ENCODE measurements at regions not wholly inside any gene's neighbourhood (a gene's known extent, or its start where the extent isn't known, plus 50 kb on each side); places are given as distances from the start of the nearest gene placed in this dataset.

DNA sequence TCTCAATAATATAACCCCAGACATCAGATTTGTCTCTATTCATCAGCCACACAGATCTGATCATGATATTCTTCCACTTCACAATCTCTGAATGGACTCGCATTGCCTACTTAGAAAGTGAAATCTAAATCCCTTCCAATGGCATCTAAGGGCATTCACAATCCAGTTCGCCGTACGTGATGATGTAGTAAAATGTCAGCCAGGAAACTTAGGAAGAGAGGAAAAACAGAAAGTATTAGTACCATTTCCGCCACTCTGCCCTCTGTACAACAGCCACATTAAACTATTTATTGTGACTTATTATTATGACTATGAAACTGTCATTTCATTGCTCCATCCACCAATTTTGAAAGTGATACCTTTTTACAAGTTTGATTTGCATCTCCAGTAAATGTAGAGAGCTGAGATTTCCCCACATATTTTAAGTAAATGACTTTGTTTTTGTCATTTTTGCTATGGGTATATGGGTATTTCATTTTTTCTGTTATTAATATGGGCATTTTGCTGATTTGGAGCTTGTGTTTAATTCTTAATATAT lies 69.4 kb upstream of the SMIM36 start:
- DNase-seq: no peak

DNA sequence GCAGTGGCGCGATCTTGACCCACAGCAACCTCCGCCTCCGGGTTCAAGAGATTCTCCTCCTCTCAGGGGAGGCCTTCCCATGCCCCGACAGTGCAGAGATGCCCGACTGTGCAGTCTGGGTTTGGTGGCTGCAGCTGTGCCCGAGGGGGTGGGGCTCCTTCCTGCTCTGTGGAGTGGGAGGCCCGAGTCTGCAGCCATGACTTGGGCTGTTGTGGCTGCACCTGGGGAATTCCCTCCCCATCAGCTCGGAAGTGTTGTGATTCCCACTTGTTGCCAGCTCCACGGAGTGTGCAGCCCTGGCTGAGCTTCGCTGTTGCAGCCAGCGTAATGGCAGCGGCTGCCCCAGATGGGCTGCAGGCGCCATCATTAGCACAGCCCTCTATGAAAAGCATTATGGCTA lies 66.4 kb upstream of the SMIM36 start:
- peak; percentile 23 to 67 for DNase-seq

DNA sequence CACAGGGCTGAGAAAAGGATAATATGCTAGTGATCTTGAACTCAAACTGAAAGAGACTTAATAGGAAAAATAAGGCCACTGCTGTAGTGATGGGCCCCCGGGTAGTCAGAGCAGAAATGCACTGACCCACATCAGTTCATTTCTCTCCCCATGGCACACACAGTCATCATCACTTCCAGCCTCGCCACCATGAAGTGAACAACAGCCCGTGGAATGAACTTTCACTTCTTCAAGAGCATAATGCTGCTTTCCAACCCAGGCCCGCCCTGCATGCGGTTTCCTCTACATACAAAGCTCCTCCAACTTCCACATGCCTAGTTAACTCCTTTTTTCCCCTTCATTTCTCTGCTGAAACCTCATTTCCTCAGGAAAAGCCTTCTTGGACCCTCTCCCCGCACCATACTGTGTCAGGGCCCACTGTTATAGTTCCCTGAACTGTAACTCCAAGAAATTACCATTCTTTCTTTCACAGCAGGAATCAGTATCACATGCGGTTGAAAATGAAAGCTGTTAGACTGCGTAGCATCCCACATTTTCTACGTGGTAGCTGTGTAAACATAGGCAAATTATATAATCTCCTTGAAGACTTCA lies 65.8 kb upstream of the SMIM36 start:
- DNase-seq: peak; percentile 72 to 81

DNA sequence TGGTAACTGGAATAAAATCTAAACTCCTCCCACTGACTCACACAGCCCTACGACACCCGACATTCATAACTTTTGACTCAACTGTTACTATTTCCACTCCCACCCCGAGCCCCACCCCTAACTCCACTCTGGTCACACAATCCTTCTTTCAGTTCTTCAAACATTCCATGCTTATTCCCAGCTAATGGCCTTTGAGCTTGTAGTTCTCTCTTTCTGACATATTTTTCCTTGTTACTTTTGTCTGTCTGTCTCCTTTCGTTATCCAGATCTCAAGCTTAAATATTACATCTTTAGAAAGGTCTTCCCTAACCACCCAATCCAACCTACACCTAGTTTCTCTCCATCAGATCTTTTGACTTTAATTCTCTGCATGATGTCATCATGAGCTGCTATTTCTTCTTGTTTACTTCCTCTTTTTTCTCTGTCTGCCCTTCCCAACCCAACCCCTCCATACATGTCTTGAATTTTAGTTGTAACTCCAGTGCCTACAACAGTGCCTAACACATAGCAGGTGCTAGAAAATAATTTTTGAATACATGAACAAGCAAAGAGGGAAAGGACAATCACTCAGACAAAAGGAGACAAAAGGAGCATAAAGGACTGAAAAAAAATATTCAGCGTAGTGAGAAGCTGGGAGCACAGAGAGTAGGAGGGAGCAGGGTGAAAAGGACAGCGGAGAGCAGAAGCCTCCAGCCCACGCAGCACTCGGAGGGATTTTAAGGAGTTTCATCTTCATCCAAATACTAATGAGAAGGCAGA lies 65.2 kb upstream of the SMIM36 start:
- peak; percentile 65 for DNase-seq

DNA sequence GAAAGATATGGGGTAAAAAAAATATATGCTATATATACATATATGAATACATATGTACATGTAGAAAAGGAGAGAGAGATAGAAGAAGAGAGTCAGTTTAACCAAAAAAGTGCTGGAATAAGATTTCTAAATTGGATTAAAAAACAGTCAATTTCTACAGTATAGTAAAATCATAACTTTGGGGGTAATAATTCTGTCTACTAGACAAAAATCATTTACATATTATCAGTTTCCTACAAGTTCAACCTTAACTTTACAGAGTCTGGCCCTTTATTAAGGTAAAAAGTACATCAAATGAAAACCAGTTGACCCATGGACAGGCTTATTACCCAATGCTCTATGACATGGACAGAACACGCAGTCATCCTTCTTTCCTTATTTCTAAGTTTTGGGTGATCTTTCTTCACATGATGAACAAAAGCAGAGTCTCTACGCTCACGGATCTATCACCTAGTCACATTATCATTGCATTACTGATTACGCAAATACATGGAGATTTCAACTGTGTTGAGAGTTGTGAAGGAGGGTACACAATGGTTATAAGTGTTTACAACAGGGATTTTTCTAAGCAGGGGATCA lies 63.9 kb upstream of the SMIM36 start:
- peak; percentile 45 to 69 for DNase-seq

DNA sequence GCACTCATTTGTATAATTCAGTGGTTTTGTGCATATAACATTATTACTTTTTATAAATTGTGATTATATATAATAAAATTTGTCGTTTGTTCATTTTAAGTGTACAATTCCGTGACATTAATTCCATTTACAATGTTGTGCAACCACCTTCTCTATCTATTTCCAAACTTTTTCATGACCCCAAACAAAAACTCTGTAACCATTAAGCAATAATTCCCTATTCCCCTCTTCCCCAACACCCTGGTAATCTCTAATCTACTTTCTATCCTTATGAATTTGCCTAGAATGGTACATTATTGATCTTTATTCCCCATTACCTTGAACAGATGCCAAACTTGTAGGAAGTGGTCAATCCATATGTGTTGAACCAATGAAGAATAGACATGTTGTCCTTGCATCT lies 61.3 kb upstream of the SMIM36 start:
- no peak for DNase-seq

DNA sequence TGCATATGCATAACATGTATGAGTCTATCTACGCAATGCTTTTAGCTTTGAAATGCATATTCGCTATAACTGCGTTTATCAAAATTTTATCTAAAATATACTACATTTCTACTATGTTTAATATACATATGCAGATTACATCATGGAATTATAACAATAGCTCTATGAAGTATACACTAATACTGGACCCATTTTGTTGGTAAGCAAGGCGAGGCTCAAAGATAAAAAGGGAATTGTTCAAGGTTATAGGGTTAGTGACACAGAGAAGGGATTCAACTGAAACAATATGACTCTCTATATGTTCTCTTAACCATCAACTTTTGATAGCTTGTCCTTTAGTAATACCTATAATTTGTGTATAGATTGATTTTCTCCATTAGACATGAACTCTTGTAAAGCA lies 60.9 kb upstream of the SMIM36 start:
- DNase-seq: no peak

DNA sequence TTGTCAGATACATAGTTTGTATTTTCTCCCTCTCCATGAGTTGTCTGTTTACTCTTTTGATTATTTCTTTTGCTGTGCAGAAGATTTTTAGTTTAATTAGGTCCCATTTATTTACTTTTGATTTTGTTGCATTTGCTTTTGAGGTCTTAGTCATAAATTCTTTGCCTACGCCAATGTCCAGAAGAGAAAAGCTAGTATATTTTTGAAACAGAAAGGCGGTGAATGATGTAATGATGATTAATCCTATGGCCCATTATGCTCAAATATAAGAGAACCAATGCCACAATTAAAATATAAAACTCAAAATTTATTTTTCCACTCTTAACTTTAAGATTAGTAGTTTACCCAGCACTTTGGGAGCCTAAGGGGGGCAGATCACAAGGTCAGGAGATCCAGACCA lies 59.8 kb upstream of the SMIM36 start:
- no peak for DNase-seq

DNA sequence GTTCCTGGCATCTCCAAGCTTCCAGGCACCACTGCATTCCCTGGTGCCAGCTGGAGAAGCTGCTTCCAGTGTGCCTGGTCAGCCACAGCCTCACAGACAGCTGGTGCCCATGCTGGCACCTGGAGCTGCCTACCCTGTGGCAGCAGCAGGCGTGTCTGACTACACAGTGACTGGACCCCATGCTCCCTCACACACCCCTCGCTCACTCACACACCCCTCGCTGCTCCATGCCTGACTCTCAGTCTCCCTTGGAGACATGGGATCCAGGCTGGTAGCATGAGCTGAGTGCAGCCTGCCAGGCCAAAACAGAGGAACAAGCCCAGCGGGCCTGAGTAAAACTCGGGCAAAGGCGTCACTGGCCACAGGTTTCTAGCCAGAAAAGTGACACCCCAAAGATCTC lies 59.1 kb upstream of the SMIM36 start:
- DNase-seq: no peak

DNA sequence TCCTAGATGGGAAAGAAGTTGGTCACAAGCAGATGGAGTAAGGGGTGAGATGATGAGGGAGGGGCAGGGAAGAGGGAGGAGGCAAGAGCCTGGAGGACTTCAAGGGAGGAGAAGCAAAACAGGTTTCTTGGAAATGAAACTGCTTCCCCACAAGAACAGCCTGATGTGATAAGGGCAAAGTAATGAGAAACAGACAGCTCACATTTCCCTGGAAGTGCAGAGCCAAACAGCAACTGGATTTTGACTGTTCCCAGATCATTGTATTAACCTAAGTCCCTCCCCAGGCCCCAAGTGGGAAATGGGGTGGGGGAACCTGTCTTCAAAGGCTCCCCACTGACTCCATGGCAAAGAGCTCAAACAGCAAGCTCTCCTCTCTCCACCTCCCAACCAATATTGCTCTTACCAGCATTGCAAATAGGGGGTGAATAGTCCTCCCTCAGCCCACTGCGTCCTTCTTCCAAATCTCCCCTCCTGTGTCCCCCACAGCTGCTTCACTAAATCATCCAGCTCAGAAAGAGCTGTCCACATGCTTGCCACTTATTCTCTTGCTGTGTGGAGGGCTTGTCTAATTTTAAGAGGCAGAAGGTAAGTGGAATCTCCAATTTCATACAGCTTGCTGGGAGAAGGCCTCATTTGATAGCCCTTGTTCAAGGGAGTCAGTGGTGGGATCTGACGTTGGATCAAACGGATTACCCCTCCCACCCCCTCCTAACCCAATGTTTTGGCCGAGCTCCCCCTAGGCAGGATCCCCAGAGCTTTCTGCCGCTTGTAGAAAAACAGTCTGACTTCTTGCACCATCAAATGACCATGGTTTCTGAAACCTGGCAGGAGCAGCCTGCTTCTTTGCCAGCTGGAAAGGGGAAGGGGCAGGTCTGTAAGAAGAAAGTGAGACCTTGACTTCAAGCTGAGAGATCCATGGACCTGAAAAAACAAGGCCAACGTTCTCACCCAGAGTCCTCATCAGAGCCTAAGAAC lies 56.3 kb upstream of the SMIM36 start:
- DNase-seq: no peak

DNA sequence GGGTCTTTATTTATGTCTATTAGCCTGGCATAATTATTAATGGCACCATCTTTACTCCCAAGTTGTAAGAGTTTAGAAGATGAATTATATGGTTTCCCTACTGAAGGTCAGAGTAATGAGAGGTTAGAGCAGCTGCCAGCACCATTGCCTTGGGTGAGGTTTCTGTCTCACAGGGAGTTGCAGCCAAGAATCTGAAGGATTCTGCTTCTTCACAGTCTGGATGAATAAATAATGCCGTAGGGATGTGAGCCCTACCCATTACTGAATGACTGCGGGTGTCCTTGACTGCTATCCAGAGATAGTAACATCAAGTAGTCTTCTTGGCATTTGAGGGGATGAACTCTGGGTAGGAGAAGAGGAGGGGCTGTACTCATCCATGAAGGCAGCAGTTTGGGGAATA lies 52.8 kb upstream of the SMIM36 start:
- no peak for DNase-seq

DNA sequence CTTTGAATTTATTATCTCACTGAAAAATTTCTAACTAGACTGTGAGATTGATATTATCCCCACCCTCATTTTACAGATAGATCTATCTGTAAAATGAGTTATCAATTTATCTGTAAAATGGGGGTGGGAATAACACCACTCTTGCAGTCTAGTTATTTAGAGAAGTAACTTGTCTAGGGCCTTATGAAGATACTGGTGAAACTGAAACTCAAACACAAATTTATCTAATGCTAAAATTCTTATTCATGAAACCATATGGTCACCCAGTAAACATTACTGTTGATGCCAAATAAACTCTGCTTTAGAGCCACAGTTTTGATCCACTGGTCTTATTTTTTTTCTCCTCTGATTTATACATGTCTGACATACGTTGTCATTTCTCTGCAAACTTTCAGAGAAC lies 52.1 kb upstream of the SMIM36 start:
- no peak for DNase-seq

DNA sequence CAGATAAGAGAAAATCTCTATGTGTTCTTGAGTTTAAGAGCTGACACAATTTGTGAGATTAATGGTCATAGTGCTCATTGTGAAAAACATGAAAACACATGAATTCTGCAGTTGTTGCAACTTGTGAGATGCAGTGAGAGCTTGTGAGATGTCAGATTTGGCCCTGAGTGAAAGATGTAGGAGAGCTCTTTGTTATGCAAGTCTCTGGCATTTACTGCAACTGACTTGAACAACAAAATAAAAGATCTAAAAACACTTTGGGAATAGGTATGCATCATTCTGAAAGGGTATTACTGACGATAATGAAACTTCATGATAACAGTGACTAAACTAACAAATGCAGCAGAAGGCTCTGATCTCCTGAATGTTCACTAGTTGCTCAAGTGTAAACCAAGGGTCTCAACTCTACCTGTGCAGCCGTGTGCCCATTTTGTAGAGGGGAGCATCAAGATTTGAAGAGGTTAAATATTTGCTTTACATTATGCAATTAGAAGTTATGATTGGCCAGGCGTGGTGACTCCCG lies 50.8 kb upstream of the SMIM36 start:
- DNase-seq: no peak

DNA sequence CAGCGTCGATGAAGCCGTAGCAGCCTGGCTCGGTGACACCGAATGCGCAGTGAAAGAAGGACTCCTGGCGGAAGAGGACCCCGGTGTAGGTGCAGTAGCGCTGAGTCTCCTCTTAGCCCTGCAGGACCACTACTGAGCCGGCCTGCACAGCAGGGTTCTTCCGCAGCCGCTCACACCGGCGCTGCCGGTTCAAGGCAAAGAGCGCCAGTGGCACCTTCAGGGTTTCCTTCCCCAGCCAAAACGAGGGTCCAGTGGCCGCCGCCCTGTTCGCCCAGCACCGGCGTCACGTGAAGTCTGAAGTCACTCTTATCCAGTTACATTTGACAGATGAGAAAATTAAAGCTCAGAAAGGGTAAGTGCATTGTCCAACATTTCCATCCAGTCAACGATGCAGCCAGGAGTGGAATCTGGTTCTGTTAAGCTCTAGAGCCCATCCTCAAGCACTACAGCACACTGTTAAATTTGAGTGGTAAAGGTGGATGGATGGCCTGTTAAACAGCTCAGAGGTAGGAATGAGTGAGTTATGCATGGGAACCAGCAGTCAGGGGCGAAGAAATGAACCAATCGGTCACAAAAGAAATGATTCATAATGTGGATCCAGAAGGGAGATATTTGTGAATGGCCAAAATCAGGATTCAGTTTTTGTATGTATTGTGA lies 50.2 kb upstream of the SMIM36 start:
- DNase-seq: no peak

Data from inflammatory macrophage treated with lipopolysaccharide for 1 hour (primary cell).